Large intestine (tissue), 3 donors: ENCODE measurements at regions not wholly inside any gene's neighbourhood (a gene's known extent, or its start where the extent isn't known, plus 50 kb on each side); places are given as distances from the start of the nearest gene placed in this dataset.
A peak's percentile ranks its signal among the peaks of the same experiment; 100 is the strongest.
"Not testable (repeated sequence)": the region's sequence is repeated elsewhere in the genome, so short reads cannot be mapped to it uniquely, and the experiment has no call there.

Experiments used
- DNase-seq, 2 donors: peaks; one replicate each; pipeline versions ENCODE4 v3.0.0 to v3.0.0-alpha.2; 2013
- H3K27ac ChIP-seq: one replicate; pipeline ENCODE4 v1.5.1; 2013; ENCODE audit warnings: low read length
- H3K27me3 ChIP-seq: 2 replicates; pipeline ENCODE4 v1.6.1; 2013; ENCODE audit warnings: low read length; ENCODE audit not compliant: control insufficient read depth, insufficient read depth
- H3K36me3 ChIP-seq: 2 replicates; pipeline ENCODE4 v1.6.1; 2013; ENCODE audit warnings: low read length; ENCODE audit not compliant: control insufficient read depth, insufficient read depth
- H3K4me1 ChIP-seq: one replicate; pipeline ENCODE4 v1.6.1; 2013; ENCODE audit warnings: low read length; ENCODE audit not compliant: control insufficient read depth, insufficient read depth
- H3K4me3 ChIP-seq: one replicate; pipeline ENCODE4 v1.5.1; 2013; ENCODE audit warnings: low read length
- H3K9me3 ChIP-seq: one replicate; pipeline ENCODE4 v1.6.1; 2013; ENCODE audit warnings: mild to moderate bottlenecking, low read depth, low read length, moderate library complexity; ENCODE audit not compliant: control insufficient read depth
- WGBS: methylation state at CpG from one replicate; pipeline ENCODE4 v1.1.5; 2013; ENCODE audit warnings: low lambda C conversion rate; ENCODE audit not compliant: insufficient coverage; 5-methylcytosine and 5-hydroxymethylcytosine counted together

DNA sequence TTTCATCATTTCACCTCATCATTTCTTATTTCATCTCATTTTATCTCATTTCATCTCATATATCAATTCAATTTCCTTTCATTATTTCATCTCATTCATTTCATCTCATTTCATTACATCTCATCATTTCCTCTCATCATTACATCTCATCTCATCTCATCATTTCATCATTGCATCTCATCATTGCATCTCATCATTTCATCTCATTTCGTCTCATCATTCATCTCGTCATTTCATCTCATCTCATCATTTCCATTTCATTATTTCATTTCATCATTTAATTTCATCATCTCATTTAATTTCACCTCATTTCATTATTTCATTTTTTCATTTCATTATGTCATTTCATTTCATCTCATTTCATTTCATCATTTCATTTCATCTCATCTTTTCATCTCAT, 168.5 kb upstream of the FAM72C start:
- H3K9me3 ChIP-seq, H3K27me3 ChIP-seq, DNase-seq, H3K36me3 ChIP-seq, H3K4me1 ChIP-seq, H3K27ac ChIP-seq, H3K4me3 ChIP-seq: not testable (repeated sequence)
- no CpG with 5 or more reads among the region's 2 CpGs for WGBS

- H3K36me3 ChIP-seq, H3K4me3 ChIP-seq, H3K27me3 ChIP-seq, H3K4me1 ChIP-seq, DNase-seq, H3K27ac ChIP-seq: not testable (repeated sequence)
- peaks cover 33% of the 10 kb centered on the region for H3K9me3 ChIP-seq
- no CpG with 5 or more reads among the region's 7 CpGs for WGBS
These were observed 133.2 kb upstream of the FAM72C start for GRCh38 chr1:144105006-144105405.

DNA sequence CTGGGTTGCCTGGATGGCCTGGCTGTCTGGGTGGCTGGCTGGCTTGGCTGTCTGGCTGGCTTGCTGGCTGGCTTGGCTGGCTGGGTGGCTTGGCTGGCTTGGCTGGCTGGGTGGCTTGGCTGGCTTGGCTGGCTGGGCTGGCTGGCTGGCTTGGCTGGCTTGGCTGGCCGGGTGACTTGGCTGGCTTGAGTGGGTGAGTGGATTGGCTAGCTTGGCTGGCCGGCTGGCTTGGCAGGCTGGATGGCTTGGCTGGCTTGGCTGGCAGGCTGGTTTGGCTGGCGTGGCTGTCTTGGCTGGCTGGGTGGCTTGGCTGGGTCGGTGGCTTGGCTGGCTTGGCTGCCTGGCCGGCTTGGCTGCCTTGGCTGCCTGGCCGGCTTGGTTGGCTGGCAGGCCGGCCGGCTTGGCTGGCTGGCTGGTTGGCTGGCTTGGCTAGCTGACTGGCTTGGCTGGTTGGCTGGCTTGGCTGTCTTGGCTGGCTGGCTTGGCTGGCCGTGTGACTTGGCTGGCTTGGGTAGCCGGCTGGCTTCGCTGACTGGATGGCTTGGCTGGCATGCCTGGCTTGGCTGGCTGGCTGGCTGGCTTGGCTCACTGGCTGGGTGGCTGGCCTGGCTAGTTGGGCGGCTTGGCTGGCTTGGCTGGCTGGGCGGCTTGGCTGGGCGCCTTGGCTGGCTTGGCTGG, 132.4 kb upstream of the FAM72C start:
- not testable (repeated sequence) for H3K27me3 ChIP-seq, H3K4me3 ChIP-seq, H3K27ac ChIP-seq, DNase-seq, H3K36me3 ChIP-seq, H3K4me1 ChIP-seq
- peaks cover 33% of the 10 kb centered on the region for H3K9me3 ChIP-seq
- 86% methylated on average over 8 of the region's 14 CpGs for WGBS

- H3K36me3 ChIP-seq, H3K4me3 ChIP-seq, DNase-seq, H3K27me3 ChIP-seq, H3K4me1 ChIP-seq, H3K27ac ChIP-seq: not testable (repeated sequence)
- peaks cover 33% of the 10 kb centered on the region for H3K9me3 ChIP-seq
- 100% methylated on average over 1 of the region's 6 CpGs for WGBS
These were observed 131.5 kb upstream of the FAM72C start for GRCh38 chr1:144103156-144103880.

- not testable (repeated sequence) for H3K27ac ChIP-seq, H3K27me3 ChIP-seq, H3K4me3 ChIP-seq, H3K4me1 ChIP-seq, H3K36me3 ChIP-seq, DNase-seq
- no CpG with 5 or more reads among the region's 3 CpGs for WGBS
- peaks cover 33% of the 10 kb centered on the region for H3K9me3 ChIP-seq
These were observed 130.4 kb upstream of the FAM72C start for GRCh38 chr1:144102046-144102745.

- H3K27me3 ChIP-seq, result no peaks in the 10 kb centered on the region
- H3K4me3 ChIP-seq, result no peak overlapping the region
- no CpG with 5 or more reads among the region's 8 CpGs for WGBS
- no peak overlapping the region for H3K27ac ChIP-seq
- no peaks in the 10 kb centered on the region for H3K4me1 ChIP-seq
- no peaks in the 10 kb centered on the region for H3K36me3 ChIP-seq
- no peak for DNase-seq
- H3K9me3 ChIP-seq, result peaks cover 33% of the 10 kb centered on the region
These were observed 129.7 kb upstream of the FAM72C start for GRCh38 chr1:144101397-144102045.

DNA sequence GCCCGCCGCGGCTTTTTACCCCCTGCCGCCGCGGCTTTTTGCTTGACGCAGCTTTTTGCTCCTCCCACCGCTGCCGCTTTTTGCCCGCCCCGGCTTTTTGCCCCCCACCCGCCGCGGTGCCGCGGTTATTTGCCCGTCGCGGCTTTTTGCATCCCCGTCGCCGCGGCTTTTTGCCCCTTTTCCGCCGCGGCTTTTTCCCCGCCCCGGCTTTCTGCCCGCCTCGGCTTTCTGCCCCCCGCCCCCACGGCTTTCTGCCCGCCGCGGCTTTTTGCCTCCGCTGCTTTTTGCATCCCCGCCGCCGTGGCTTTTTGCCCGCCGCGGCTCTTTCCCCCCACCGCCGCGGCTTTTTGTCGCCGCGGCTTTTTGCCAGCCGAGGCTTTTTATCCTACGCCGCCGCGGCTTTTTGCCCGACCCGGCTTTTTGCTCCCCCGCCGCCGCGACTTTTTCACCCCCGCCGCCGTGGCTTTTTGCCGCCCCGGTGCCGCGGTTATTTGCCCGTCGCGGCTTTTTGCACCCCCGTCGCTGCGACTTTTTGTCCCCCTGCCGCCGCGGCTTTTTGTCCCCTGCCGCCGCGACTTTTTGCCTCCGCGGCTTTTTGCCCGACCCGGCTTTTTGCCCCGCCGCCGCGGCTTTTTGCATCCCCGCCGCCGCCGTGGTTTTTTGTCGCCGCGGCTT, 105.5 kb upstream of the FAM72C start:
- WGBS, result no CpG with 5 or more reads among the region's 93 CpGs
- not testable (repeated sequence) for H3K27me3 ChIP-seq, H3K4me1 ChIP-seq, H3K27ac ChIP-seq, H3K9me3 ChIP-seq, H3K36me3 ChIP-seq
- H3K4me3 ChIP-seq, result peak overlapping the region; percentile 40
- DNase-seq, result peak in 1 of 2 donors; percentile 1

GRCh38 chr1:144076646-144077045, 104.9 kb upstream of the FAM72C start:
- H3K27me3 ChIP-seq, H3K27ac ChIP-seq, DNase-seq, H3K9me3 ChIP-seq, H3K4me3 ChIP-seq, H3K36me3 ChIP-seq, H3K4me1 ChIP-seq: not testable (repeated sequence)
- WGBS, result no CpG with 5 or more reads among the region's 53 CpGs

DNA sequence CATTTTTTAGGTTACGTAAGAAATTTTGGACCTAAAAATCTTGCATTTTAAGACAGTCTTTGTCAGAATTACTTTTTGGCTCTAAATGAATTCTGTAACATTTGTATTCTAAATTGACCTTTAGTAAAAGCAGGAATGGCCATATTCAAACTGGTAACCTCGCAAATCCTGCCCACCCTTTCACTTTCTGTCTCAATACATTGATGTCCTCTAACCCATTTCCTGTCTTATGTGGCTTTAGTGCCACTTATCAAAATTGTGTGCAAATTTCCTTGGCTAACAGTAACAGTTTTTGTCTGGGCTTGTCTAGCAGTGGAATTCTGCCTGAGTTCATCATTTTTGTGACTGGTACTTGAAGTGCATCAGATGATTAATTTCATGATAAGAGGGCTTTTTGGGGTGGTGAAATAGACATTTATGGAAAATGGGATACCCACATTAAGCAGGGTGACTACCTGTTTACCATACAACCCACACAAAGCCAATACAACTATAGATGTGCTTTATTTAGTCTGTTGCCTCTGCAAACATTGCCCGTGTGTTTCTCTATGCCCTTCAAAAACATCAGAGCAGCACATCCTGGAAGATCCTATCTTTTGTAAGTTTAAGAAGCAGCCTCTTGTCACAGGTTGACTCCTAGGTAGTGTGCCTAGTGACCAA, 98.7 kb upstream of the FAM72C start:
- not testable (repeated sequence) for H3K4me3 ChIP-seq, DNase-seq, H3K9me3 ChIP-seq, H3K4me1 ChIP-seq, H3K27me3 ChIP-seq, H3K36me3 ChIP-seq, H3K27ac ChIP-seq
- no CpG with 5 or more reads among the region's 3 CpGs for WGBS

DNA sequence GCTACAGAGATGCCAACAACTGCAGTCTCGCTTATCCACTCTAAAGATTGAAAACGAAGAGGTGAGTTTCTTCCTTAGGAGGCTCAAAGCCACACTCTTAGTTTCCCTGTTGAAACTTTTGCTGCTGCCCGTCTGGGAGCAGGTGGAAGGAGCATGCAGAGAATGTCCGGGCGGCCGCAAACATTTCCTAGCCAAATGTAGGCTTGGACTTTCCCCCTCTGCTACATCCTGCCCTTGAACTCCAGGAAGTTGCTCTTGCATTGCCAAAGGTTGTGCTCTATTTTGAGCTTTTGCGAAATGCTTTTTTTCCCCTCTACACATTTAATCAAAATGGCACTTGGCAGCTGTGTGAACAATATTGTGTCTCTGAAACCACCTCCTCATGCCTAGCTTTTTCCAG, 95.3 kb upstream of the FAM72C start:
- not testable (repeated sequence) for H3K9me3 ChIP-seq, H3K27ac ChIP-seq, H3K4me1 ChIP-seq, H3K27me3 ChIP-seq, DNase-seq, H3K36me3 ChIP-seq, H3K4me3 ChIP-seq
- no CpG with 5 or more reads among the region's 7 CpGs for WGBS
